ENCODE measurements at regions not wholly inside any gene's neighbourhood (a gene's known extent, or its start where the extent isn't known, plus 50 kb on each side); places are given as distances from the start of the nearest gene placed in this dataset.

- DNase-seq (ENCODE audit: low spot score) = no peak
- no peaks in the 10 kb centered on the region for H3K27me3 ChIP-seq (ENCODE audit: insufficient read depth)
- no peak overlapping the region for H3K4me3 ChIP-seq
- no peaks in the 10 kb centered on the region for H4K20me1 ChIP-seq (replicated peaks; ENCODE audit: insufficient read depth)
- Mint-ChIP-seq H3K27me3 (ENCODE audit: insufficient read depth, low read depth, poor library complexity) (no peaks in the 10 kb centered on the region), H3K27ac (no peak overlapping the region), H3K4me1 (no peaks in the 10 kb centered on the region), H3K36me3 (ENCODE audit: low read depth) (no peaks in the 10 kb centered on the region; the same call in 2 of the 3 replicates), H3K4me3 (no peak overlapping the region), H3K9me3 (peaks cover 77% of the 10 kb centered on the region)
- H3K4me1 ChIP-seq (ENCODE audit: insufficient read depth) = no peaks in the 10 kb centered on the region
- H2AFZ ChIP-seq = no peak overlapping the region
- H3K9me2 ChIP-seq (ENCODE audit: insufficient read depth) = no peaks in the 10 kb centered on the region
- H3K79me2 ChIP-seq (replicated peaks; ENCODE audit: insufficient read depth) = no peaks in the 10 kb centered on the region
- no peak for ATAC-seq
- no peaks in the 10 kb centered on the region for H3K36me3 ChIP-seq (ENCODE audit: insufficient read depth)
- H3F3A ChIP-seq (replicated peaks; ENCODE audit: low read depth) = no peaks in the 10 kb centered on the region
- TF ChIP-seq ETS1 (IDR thresholded peaks at IDR 0.05) = no peak
- TF ChIP-seq EZH2 (IDR thresholded peaks at IDR 0.05; ENCODE audit: low read depth, unreplicated experiment) = no peak
- TF ChIP-seq CTCF (conservative IDR thresholded peaks at IDR 0.05; ENCODE audit: low read depth in 2 of 2) = no peak
- no peak for TF ChIP-seq ZNF114 (CRISPR knock-in tag; IDR thresholded peaks at IDR 0.05)
- TF ChIP-seq JUNB (IDR thresholded peaks at IDR 0.05; ENCODE audit: unreplicated experiment) = no peak
- no peak overlapping the region for H3K4me2 ChIP-seq
- no peak overlapping the region for H3K27ac ChIP-seq (ENCODE audit: low read depth)
These were observed 65.6 kb upstream of the CEACAM8 start for GRCh38 chr19:42660353-42660752.

GRCh38 chr19:42658076-42658475 lies 63.4 kb upstream of the CEACAM8 start:
- Histone ChIP-seq H2AFZ (no peak overlapping the region), H3K4me3 (no peak overlapping the region), H3K79me2 (replicated peaks; ENCODE audit: insufficient read depth) (no peaks in the 10 kb centered on the region), H3K36me3 (ENCODE audit: insufficient read depth) (no peaks in the 10 kb centered on the region), H3K4me2 (no peak overlapping the region), H3K4me1 (ENCODE audit: insufficient read depth) (no peaks in the 10 kb centered on the region), H3K27me3 (ENCODE audit: insufficient read depth) (no peaks in the 10 kb centered on the region), H3F3A (replicated peaks; ENCODE audit: low read depth) (no peaks in the 10 kb centered on the region), H4K20me1 (replicated peaks; ENCODE audit: insufficient read depth) (no peaks in the 10 kb centered on the region), H3K27ac (ENCODE audit: low read depth) (no peak overlapping the region), H3K9me2 (ENCODE audit: insufficient read depth) (no peaks in the 10 kb centered on the region)
- no peak for ATAC-seq
- DNase-seq (ENCODE audit: low spot score) = no peak
- H3K27ac Mint-ChIP-seq = no peak overlapping the region
- H3K4me1 Mint-ChIP-seq = no peaks in the 10 kb centered on the region
- peaks cover 6% of the 10 kb centered on the region; the same call in 1 of the 3 replicates for H3K36me3 Mint-ChIP-seq (ENCODE audit: low read depth)
- H3K27me3 Mint-ChIP-seq (ENCODE audit: insufficient read depth, low read depth, poor library complexity) = no peaks in the 10 kb centered on the region
- H3K9me3 Mint-ChIP-seq = peaks cover 91% of the 10 kb centered on the region
- TF ChIP-seq NANOG (IDR thresholded peaks at IDR 0.05; ENCODE audit: borderline replicate concordance) = no peak
- no peak for TF ChIP-seq ETS1 (IDR thresholded peaks at IDR 0.05)
- TF ChIP-seq CREB1 (CRISPR knock-in tag; IDR thresholded peaks at IDR 0.05; ENCODE audit: low read depth) = no peak
- no peak for TF ChIP-seq ZNF462 (CRISPR knock-in tag; IDR thresholded peaks at IDR 0.05)
- TF ChIP-seq CTCF (conservative IDR thresholded peaks at IDR 0.05; ENCODE audit: low read depth in 2 of 2) = no peak
- no peak for TF ChIP-seq POLR2AphosphoS5 (IDR thresholded peaks at IDR 0.05; ENCODE audit: low read depth)
- TF ChIP-seq EZH2 (IDR thresholded peaks at IDR 0.05; ENCODE audit: low read depth, unreplicated experiment) = no peak
- no peak overlapping the region for H3K4me3 Mint-ChIP-seq
